HEK293T (cell line): ENCODE measurements at regions not wholly inside any gene's neighbourhood (a gene's known extent, or its start where the extent isn't known, plus 50 kb on each side); places are given as distances from the start of the nearest gene placed in this dataset.

Source experiments
- ARNT ChIP-seq: fragments of 450-650 bp; IDR thresholded peaks from 2 replicates; pipeline ENCODE4 v1.6.1; 2017; ENCODE audit warnings: mild to moderate bottlenecking
- BHLHE40 ChIP-seq: fragments of 450-650 bp; IDR thresholded peaks from 2 replicates; pipeline ENCODE4 v1.6.1; 2016; ENCODE audit warnings: mild to moderate bottlenecking, moderate library complexity, borderline replicate concordance
- CTBP1 ChIP-seq: fragments of 450-650 bp; IDR thresholded peaks from 2 replicates; pipeline ENCODE4 v1.6.1; 2016; ENCODE audit warnings: borderline replicate concordance
- ELF4 ChIP-seq: fragments of 450-650 bp; IDR thresholded peaks from 2 replicates; pipeline ENCODE4 v1.6.1; 2017; ENCODE audit warnings: antibody characterized with exemption
- FOXA1 ChIP-seq: fragments of 450-650 bp; IDR thresholded peaks from 2 replicates; pipeline ENCODE4 v1.6.1; 2016; ENCODE audit warnings: mild to moderate bottlenecking
- FOXK2 ChIP-seq: fragments of 450-650 bp; IDR thresholded peaks from 2 replicates; pipeline ENCODE4 v1.6.1; 2016; ENCODE audit warnings: mild to moderate bottlenecking
- FOXM1 ChIP-seq: fragments of 450-650 bp; IDR thresholded peaks from 2 replicates; pipeline ENCODE4 v1.6.1; 2017; ENCODE audit warnings: mild to moderate bottlenecking, borderline replicate concordance
- LEF1 ChIP-seq: fragments of 450-650 bp; IDR thresholded peaks from 2 replicates; pipeline ENCODE4 v1.6.1; 2017; ENCODE audit warnings: mild to moderate bottlenecking, borderline replicate concordance
- NFRKB ChIP-seq: fragments of 450-650 bp; IDR thresholded peaks from 2 replicates; pipeline ENCODE4 v1.6.1; 2016; ENCODE audit warnings: mild to moderate bottlenecking, moderate library complexity
- PKNOX1 ChIP-seq: fragments of 450-650 bp; IDR thresholded peaks from 2 replicates; pipeline ENCODE4 v1.6.1; 2016
- SP1 ChIP-seq: fragments of 450-650 bp; IDR thresholded peaks from 2 replicates; pipeline ENCODE4 v1.6.1; 2017
- SUZ12 ChIP-seq: fragments of 450-650 bp; IDR thresholded peaks from 2 replicates; pipeline ENCODE4 v1.6.1; 2016; ENCODE audit warnings: mild to moderate bottlenecking
- TARDBP ChIP-seq: fragments of 450-650 bp; IDR thresholded peaks from 2 replicates; pipeline ENCODE4 v1.6.1; 2016
- ZNF384 ChIP-seq: fragments of 450-650 bp; IDR thresholded peaks from 2 replicates; pipeline ENCODE4 v1.6.1; 2016

GRCh38 chr13:105984236-105984635, 551.2 kb downstream of the EFNB2 start:
- no peak for TF ChIP-seq ZNF384
- TF ChIP-seq SP1: no peak
- no peak for TF ChIP-seq BHLHE40
- no peak for TF ChIP-seq SUZ12
- TF ChIP-seq CTBP1: no peak
- TF ChIP-seq FOXK2: no peak
- TF ChIP-seq FOXA1: no peak
- TF ChIP-seq TARDBP: no peak
- no peak for TF ChIP-seq ELF4
- no peak for TF ChIP-seq FOXM1
- TF ChIP-seq NFRKB: no peak
- no peak for TF ChIP-seq ARNT
- no peak for TF ChIP-seq LEF1
- TF ChIP-seq PKNOX1: no peak
